Neural cell (in vitro differentiated cells): ENCODE measurements at regions not wholly inside any gene's neighbourhood (a gene's known extent, or its start where the extent isn't known, plus 50 kb on each side); places are given as distances from the start of the nearest gene placed in this dataset.

Experiments
- H2AFZ ChIP-seq: fragments of 200-600, 300-800 bp; sonication (generic), shearing (Covaris generic); 2 replicates; pipeline ENCODE4 v1.6.0; 2014; ENCODE audit warnings: low read depth, mild to moderate bottlenecking, antibody characterized with exemption, low read length, moderate library complexity
- H3F3A ChIP-seq: fragments of 200-600 bp; shearing (Covaris generic); 2 replicates; pipeline ENCODE4 v1.6.1; 2016; ENCODE audit warnings: mild to moderate bottlenecking, moderate library complexity, mixed read lengths, antibody characterized with exemption, low read length; ENCODE audit not compliant: insufficient read depth, poor library complexity, severe bottlenecking
- H3K27ac ChIP-seq: fragments of 200-600, 300-800 bp; sonication (generic), shearing (Covaris generic); 2 replicates; pipeline ENCODE4 v1.5.1; 2014; ENCODE audit warnings: mild to moderate bottlenecking, low read length, moderate library complexity
- H3K27me3 ChIP-seq: fragments of 300-800, 200-600 bp; sonication (generic), shearing (Covaris generic); 2 replicates; pipeline ENCODE4 v1.6.0; 2014; ENCODE audit warnings: mild to moderate bottlenecking, low read depth, low read length, moderate library complexity; ENCODE audit not compliant: insufficient read depth
- H3K36me3 ChIP-seq: fragments of 300-800, 200-600 bp; sonication (generic), shearing (Covaris generic); 2 replicates; pipeline ENCODE4 v1.5.1; 2014; ENCODE audit warnings: mild to moderate bottlenecking, antibody characterized with exemption, low read length, moderate library complexity; ENCODE audit not compliant: insufficient read depth
- H3K4me2 ChIP-seq: fragments of 300-800, 200-600 bp; sonication (generic), shearing (Covaris generic); 2 replicates; pipeline ENCODE4 v1.6.0; 2014; ENCODE audit warnings: mild to moderate bottlenecking, low read length
- H3K4me3 ChIP-seq: fragments of 300-800, 200-600 bp; sonication (generic), shearing (Covaris generic); 2 replicates; pipeline ENCODE4 v1.5.1; 2014; ENCODE audit warnings: mild to moderate bottlenecking, low read length, moderate library complexity
- H3K79me2 ChIP-seq: fragments of 200-600 bp; shearing (Covaris generic); replicated peaks from 2 replicates; pipeline ENCODE4 v1.6.0; 2014; ENCODE audit warnings: mild to moderate bottlenecking, low read length, moderate library complexity; ENCODE audit not compliant: insufficient read depth
- H3K9ac ChIP-seq: fragments of 300-800, 200-600 bp; sonication (generic), shearing (Covaris generic); 2 replicates; pipeline ENCODE4 v1.6.1; 2016; ENCODE audit warnings: mild to moderate bottlenecking, low read length, mixed read lengths
- H3K9me2 ChIP-seq: fragments of 200-600 bp; shearing (Covaris generic); 2 replicates; pipeline ENCODE4 v1.6.1; 2016; ENCODE audit warnings: mild to moderate bottlenecking, low read length, mixed read lengths; ENCODE audit not compliant: insufficient read depth
- H3K9me3 ChIP-seq: fragments of 200-600, 300-800 bp; sonication (generic), shearing (Covaris generic); 2 replicates; pipeline ENCODE4 v1.6.1; 2016; ENCODE audit warnings: mild to moderate bottlenecking, mixed run types, low read length, moderate library complexity, mixed read lengths
- H4K20me1 ChIP-seq: fragments of 200-600 bp; shearing (Covaris generic); 2 replicates; pipeline ENCODE4 v1.6.1; 2016; ENCODE audit warnings: mild to moderate bottlenecking, mixed run types; ENCODE audit not compliant: insufficient read depth
- CTCF ChIP-seq: fragments of 450-650 bp; IDR thresholded peaks from 2 replicates; pipeline ENCODE4 v1.5.1; 2014; ENCODE audit warnings: antibody characterized with exemption, mild to moderate bottlenecking, moderate library complexity; ENCODE audit not compliant: poor library complexity, severe bottlenecking
- EP300 ChIP-seq: fragments of 450-650 bp; conservative IDR thresholded peaks from 2 replicates; pipeline ENCODE4 v1.6.1; 2014; ENCODE audit warnings: antibody characterized with exemption, mild to moderate bottlenecking, moderate library complexity; ENCODE audit not compliant: poor library complexity, severe bottlenecking
- EZH2 ChIP-seq: fragments of 200-600, 300-800 bp; shearing (Covaris generic), sonication (generic); IDR thresholded peaks from 2 replicates; pipeline ENCODE4 v1.6.1; 2014; ENCODE audit warnings: antibody characterized with exemption, low read length, borderline replicate concordance, mild to moderate bottlenecking; ENCODE audit not compliant: insufficient read depth, poor library complexity, severe bottlenecking
- MXI1 ChIP-seq: fragments of 450-650 bp; conservative IDR thresholded peaks from 2 replicates; pipeline ENCODE4 v1.6.1; 2014; ENCODE audit warnings: antibody characterized with exemption, mild to moderate bottlenecking; ENCODE audit not compliant: poor library complexity, severe bottlenecking
- POLR2AphosphoS5 ChIP-seq: IDR thresholded peaks from 2 replicates; pipeline ENCODE4 v1.6.1; 2012
- RAD21 ChIP-seq: fragments of 450-650 bp; conservative IDR thresholded peaks from 2 replicates; pipeline ENCODE4 v1.6.1; 2014; ENCODE audit warnings: antibody characterized with exemption, mild to moderate bottlenecking, moderate library complexity
- REST ChIP-seq: IDR thresholded peaks from 2 replicates; pipeline ENCODE4 v1.6.1; 2012; ENCODE audit warnings: borderline replicate concordance
- TAF1 ChIP-seq: IDR thresholded peaks from 2 replicates; pipeline ENCODE4 v1.6.1; 2012; ENCODE audit warnings: low read depth

GRCh38 chr20:12823734-12824133 lies 185.0 kb upstream of the SPTLC3 start:
- H3K9me2 ChIP-seq, result no peaks in the 10 kb centered on the region
- H3K4me2 ChIP-seq, result peak overlapping the region; percentile 48
- no peak overlapping the region for H2AFZ ChIP-seq
- H3K79me2 ChIP-seq, result no peaks in the 10 kb centered on the region
- H3K9me3 ChIP-seq, result no peaks in the 10 kb centered on the region
- H3F3A ChIP-seq, result no peaks in the 10 kb centered on the region
- no peaks in the 10 kb centered on the region for H3K36me3 ChIP-seq
- TF ChIP-seq CTCF (no peak), EP300 (peak; percentile 96), MXI1 (no peak), TAF1 (no peak), RAD21 (peak; percentile 29), POLR2AphosphoS5 (peak; percentile 83), REST (peak; percentile 32), EZH2 (no peak)
- H3K4me3 ChIP-seq, result peak overlapping the region; percentile 34
- H3K27me3 ChIP-seq, result no peaks in the 10 kb centered on the region
- H3K27ac ChIP-seq, result peak overlapping the region; percentile 85
- peak overlapping the region; percentile 15 for H3K9ac ChIP-seq
- no peaks in the 10 kb centered on the region for H4K20me1 ChIP-seq

GRCh38 chr20:12824328-12825225 lies 184.2 kb upstream of the SPTLC3 start:
- no peaks in the 10 kb centered on the region for H3K36me3 ChIP-seq
- no peak overlapping the region for H3K9ac ChIP-seq
- no peaks in the 10 kb centered on the region for H3F3A ChIP-seq
- H3K27me3 ChIP-seq, result no peaks in the 10 kb centered on the region
- H3K4me3 ChIP-seq, result peak overlapping the region; percentile 21
- H3K4me2 ChIP-seq, result peak overlapping the region; percentile 48
- H4K20me1 ChIP-seq, result no peaks in the 10 kb centered on the region
- H3K9me3 ChIP-seq, result no peaks in the 10 kb centered on the region
- H2AFZ ChIP-seq, result no peak overlapping the region
- no peak for TF ChIP-seq CTCF
- H3K79me2 ChIP-seq, result no peaks in the 10 kb centered on the region
- no peaks in the 10 kb centered on the region for H3K9me2 ChIP-seq
- peak overlapping the region; percentile 85 for H3K27ac ChIP-seq
